CD8-positive, alpha-beta memory T cell (primary cell): ENCODE measurements at regions not wholly inside any gene's neighbourhood (a gene's known extent, or its start where the extent isn't known, plus 50 kb on each side); places are given as distances from the start of the nearest gene placed in this dataset.

Experiments used
- CTCF ChIA-PET: fragments of 350-600 bp; sonication (Branson Sonifier 250); formaldehyde crosslinking; loops from one replicate; lab custom pipeline; 2021; ENCODE audit warnings: antibody characterized with exemption; lab: Charles Lee
- POLR2A ChIA-PET: fragments of 350-600 bp; sonication (Branson Sonifier 250); formaldehyde crosslinking; loops from one replicate; lab custom pipeline; 2021; ENCODE audit warnings: antibody characterized with exemption; lab: Charles Lee
- DNase-seq, 5 donors: peaks; one replicate each; pipeline versions ENCODE4 v3.0.0 to v3.0.0-alpha.2; 2020 to 2022; ENCODE audit warnings: mixed read lengths in 1 of 5
- H3K27ac ChIP-seq: one replicate; pipeline ENCODE4 v1.7.0; 2013; ENCODE audit warnings: low read depth, mild to moderate bottlenecking, low read length, moderate library complexity
- H3K27me3 ChIP-seq: 2 replicates; pipeline ENCODE4 v1.7.0; 2013; ENCODE audit warnings: low read length, mild to moderate bottlenecking; ENCODE audit not compliant: insufficient read depth, poor library complexity, severe bottlenecking
- H3K36me3 ChIP-seq: 2 replicates; pipeline ENCODE4 v1.7.0; 2013; ENCODE audit warnings: mild to moderate bottlenecking, low read length, moderate library complexity; ENCODE audit not compliant: insufficient read depth
- H3K4me1 ChIP-seq: 2 replicates; pipeline ENCODE4 v1.7.0; 2013; ENCODE audit warnings: mild to moderate bottlenecking, low read length, moderate library complexity; ENCODE audit not compliant: insufficient read depth
- H3K4me3 ChIP-seq: 2 replicates; pipeline ENCODE4 v1.7.0; 2013; ENCODE audit warnings: mild to moderate bottlenecking, low read length
- H3K9me3 ChIP-seq: 2 replicates; pipeline ENCODE4 v1.7.0; 2013; ENCODE audit warnings: mild to moderate bottlenecking, low read length
- H3K27ac Mint-ChIP-seq, 8 donors: one replicate each; pipeline ENCODE4 v1.8.0; 2020 to 2021; ENCODE audit warnings: mixed read lengths in 8 of 8, mild to moderate bottlenecking in 6 of 8, inconsistent platforms in 3 of 8, moderate library complexity in 3 of 8
- H3K27me3 Mint-ChIP-seq, 2 donors: one replicate each; pipeline ENCODE4 v1.8.0; 2020 to 2021; ENCODE audit warnings: mixed read lengths in 2 of 2, mild to moderate bottlenecking in 1 of 2, moderate library complexity in 1 of 2
- H3K36me3 Mint-ChIP-seq, 3 donors: one replicate each; pipeline ENCODE4 v1.8.0; 2020 to 2021; ENCODE audit warnings: mixed read lengths in 3 of 3, inconsistent platforms in 1 of 3, mild to moderate bottlenecking in 1 of 3
- H3K4me1 Mint-ChIP-seq, 3 donors: one replicate each; pipeline ENCODE4 v1.8.0; 2020 to 2021; ENCODE audit warnings: mixed read lengths in 3 of 3, inconsistent platforms in 1 of 3, mild to moderate bottlenecking in 1 of 3
- H3K4me3 Mint-ChIP-seq, 7 donors: one replicate each; pipeline ENCODE4 v1.8.0; 2020 to 2021; ENCODE audit warnings: mixed read lengths in 7 of 7, mild to moderate bottlenecking in 6 of 7, moderate library complexity in 4 of 7, inconsistent platforms in 2 of 7
- H3K9me3 Mint-ChIP-seq, 5 donors: one replicate each; pipeline ENCODE4 v1.8.0; 2020 to 2022; ENCODE audit warnings: mixed read lengths in 5 of 5, mild to moderate bottlenecking in 3 of 5, moderate library complexity in 2 of 5, inconsistent platforms in 1 of 5

GRCh38 chr21:23401278-23401677 lies 2206.0 kb downstream of the MRPL39 start:
- H3K36me3 Mint-ChIP-seq: no peaks in the 10 kb centered on the region
- H3K27me3 Mint-ChIP-seq: no peaks in the 10 kb centered on the region
- ChIA-PET POLR2A (no interaction called here), CTCF (no interaction called here)
- Histone ChIP-seq H3K4me1 (no peaks in the 10 kb centered on the region), H3K27me3 (no peaks in the 10 kb centered on the region), H3K4me3 (no peak overlapping the region), H3K27ac (no peak overlapping the region), H3K9me3 (no peaks in the 10 kb centered on the region), H3K36me3 (no peaks in the 10 kb centered on the region)
- H3K4me3 Mint-ChIP-seq: no peak overlapping the region
- no peak overlapping the region for H3K27ac Mint-ChIP-seq
- peaks cover 0 to 10% (median 5%) of the 10 kb centered on the region in 5 donors for H3K9me3 Mint-ChIP-seq
- no peaks in the 10 kb centered on the region for H3K4me1 Mint-ChIP-seq
- DNase-seq: no peak

GRCh38 chr21:23398726-23399125 lies 2208.6 kb downstream of the MRPL39 start:
- POLR2A ChIA-PET: no interaction called here
- no peak for DNase-seq

DNA sequence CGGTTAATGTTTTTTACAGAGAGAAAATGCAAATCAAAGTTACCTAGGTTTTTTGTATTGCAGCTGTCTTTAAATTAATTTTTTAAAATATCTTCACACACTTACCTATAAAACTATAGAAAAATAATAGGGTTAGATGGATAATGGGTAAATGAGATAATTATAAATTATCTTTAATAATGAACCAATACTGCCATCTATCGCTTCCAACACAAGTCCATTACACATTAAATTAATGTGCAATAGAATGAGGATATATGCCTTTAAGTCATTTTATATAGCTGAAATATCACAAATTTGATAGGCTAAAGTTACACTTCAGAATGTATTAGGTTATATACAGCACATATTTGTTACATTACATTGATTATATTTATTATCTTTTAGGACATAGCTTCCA lies 2212.8 kb downstream of the MRPL39 start:
- H3K4me1 ChIP-seq: no peaks in the 10 kb centered on the region
- peaks cover 2 to 13% (median 3%) of the 10 kb centered on the region in 5 donors for H3K9me3 Mint-ChIP-seq
- no peak overlapping the region for H3K4me3 ChIP-seq
- H3K27me3 ChIP-seq: no peaks in the 10 kb centered on the region
- H3K9me3 ChIP-seq: no peaks in the 10 kb centered on the region
- POLR2A ChIA-PET: no interaction called here
- no peak overlapping the region for H3K27ac ChIP-seq
- CTCF ChIA-PET: no interaction called here
- no peaks in the 10 kb centered on the region for H3K36me3 Mint-ChIP-seq
- no peak overlapping the region for H3K4me3 Mint-ChIP-seq
- H3K36me3 ChIP-seq: no peaks in the 10 kb centered on the region
- no peaks in the 10 kb centered on the region for H3K4me1 Mint-ChIP-seq
- DNase-seq: no peak
- H3K27me3 Mint-ChIP-seq: no peaks in the 10 kb centered on the region
- no peak overlapping the region for H3K27ac Mint-ChIP-seq

More at GRCh38 chr21:23398726-23399125, 2208.6 kb downstream of the MRPL39 start:
- no peak overlapping the region for H3K4me3 ChIP-seq
- no peak overlapping the region for H3K27ac Mint-ChIP-seq
- CTCF ChIA-PET: no interaction called here
- no peaks in the 10 kb centered on the region for H3K27me3 ChIP-seq
- H3K27ac ChIP-seq: no peak overlapping the region
- no peaks in the 10 kb centered on the region for H3K27me3 Mint-ChIP-seq
- no peaks in the 10 kb centered on the region for H3K36me3 ChIP-seq
- H3K36me3 Mint-ChIP-seq: no peaks in the 10 kb centered on the region
- no peaks in the 10 kb centered on the region for H3K4me1 Mint-ChIP-seq
- H3K4me3 Mint-ChIP-seq: no peak overlapping the region
- no peaks in the 10 kb centered on the region for H3K9me3 ChIP-seq
- no peaks in the 10 kb centered on the region for H3K4me1 ChIP-seq
- peaks cover 0 to 9% (median 5%) of the 10 kb centered on the region in 5 donors for H3K9me3 Mint-ChIP-seq

DNA sequence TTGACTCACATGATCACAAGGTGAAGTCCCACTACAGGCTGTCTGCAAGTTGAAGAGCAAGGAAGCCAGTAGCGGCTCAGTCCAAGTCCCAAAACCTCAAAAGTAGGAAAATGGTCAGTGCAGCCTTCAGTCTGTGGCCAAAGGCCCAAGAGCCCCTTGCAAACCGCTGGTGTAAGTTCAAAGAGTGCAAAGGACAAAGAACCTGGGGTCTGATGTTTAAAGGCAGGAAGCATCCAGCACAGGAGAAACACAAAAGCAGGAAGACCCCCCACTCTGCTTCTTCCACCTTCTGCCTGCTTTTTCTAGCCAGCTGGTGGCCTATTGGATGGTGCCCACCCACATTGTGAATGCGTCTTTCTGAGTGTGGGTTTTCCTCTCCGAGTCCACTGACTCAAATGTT lies 2222.6 kb downstream of the MRPL39 start:
- Histone ChIP-seq H3K4me3 (no peak overlapping the region), H3K36me3 (no peaks in the 10 kb centered on the region), H3K27ac (no peak overlapping the region), H3K27me3 (no peaks in the 10 kb centered on the region), H3K9me3 (no peaks in the 10 kb centered on the region), H3K4me1 (no peaks in the 10 kb centered on the region)
- ChIA-PET POLR2A (no interaction called here), CTCF (no interaction called here)
- Mint-ChIP-seq H3K27ac (no peak overlapping the region), H3K4me3 (no peak overlapping the region), H3K4me1 (no peaks in the 10 kb centered on the region), H3K27me3 (no peaks in the 10 kb centered on the region), H3K36me3 (no peaks in the 10 kb centered on the region), H3K9me3 (peaks cover 2 to 9% (median 4%) of the 10 kb centered on the region in 5 donors)
- DNase-seq: no peak

DNA sequence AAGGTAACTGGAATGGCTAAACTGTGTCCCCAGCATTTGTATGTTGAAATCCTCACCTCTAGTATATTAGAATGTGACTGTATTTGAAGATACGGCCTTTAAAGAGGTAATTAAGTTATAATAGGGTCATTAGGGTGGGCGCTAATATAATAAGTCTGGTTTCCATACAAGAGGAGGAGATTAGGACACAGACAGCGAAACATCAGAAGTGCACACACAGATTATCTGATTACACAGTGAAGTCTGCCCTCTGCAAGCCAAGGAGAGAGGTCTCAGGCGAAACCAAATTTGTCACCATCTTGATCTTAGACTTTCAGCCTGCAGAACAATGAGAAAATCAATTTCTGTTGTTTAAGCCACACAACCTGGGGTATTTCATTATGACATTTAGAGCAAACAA lies 2233.1 kb downstream of the MRPL39 start:
- ChIA-PET POLR2A (no interaction called here), CTCF (no interaction called here)
- Histone ChIP-seq H3K4me3 (no peak overlapping the region), H3K4me1 (no peaks in the 10 kb centered on the region), H3K27me3 (no peaks in the 10 kb centered on the region), H3K36me3 (no peaks in the 10 kb centered on the region), H3K9me3 (no peaks in the 10 kb centered on the region), H3K27ac (no peak overlapping the region)
- peaks cover 0 to 8% (median 6%) of the 10 kb centered on the region in 5 donors for H3K9me3 Mint-ChIP-seq
- H3K4me1 Mint-ChIP-seq: no peaks in the 10 kb centered on the region
- DNase-seq: no peak
- no peak overlapping the region for H3K4me3 Mint-ChIP-seq
- H3K27ac Mint-ChIP-seq: no peak overlapping the region
- H3K36me3 Mint-ChIP-seq: no peaks in the 10 kb centered on the region
- no peaks in the 10 kb centered on the region for H3K27me3 Mint-ChIP-seq

DNA sequence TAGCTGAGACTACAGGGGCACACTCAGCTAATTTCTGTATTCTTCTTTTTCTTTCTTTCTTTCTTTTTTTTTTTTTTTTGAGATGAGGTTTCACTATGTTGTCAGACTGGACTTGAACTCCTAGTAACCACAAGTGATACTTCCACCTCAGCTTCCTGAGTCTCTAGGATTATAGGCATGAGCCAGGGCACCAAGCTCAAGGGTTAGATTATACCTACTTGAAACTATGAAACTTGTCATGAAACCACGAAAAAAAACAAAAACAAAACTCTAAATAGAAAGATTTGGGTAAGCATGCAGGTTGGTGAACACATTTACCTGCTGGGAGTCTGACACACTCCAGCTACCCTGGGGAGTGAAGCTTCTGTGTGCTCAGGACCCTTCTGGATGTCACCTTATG lies 2250.4 kb downstream of the MRPL39 start:
- H3K27me3 ChIP-seq: no peaks in the 10 kb centered on the region
- H3K36me3 ChIP-seq: no peaks in the 10 kb centered on the region
- Mint-ChIP-seq H3K4me3 (no peak overlapping the region), H3K36me3 (no peaks in the 10 kb centered on the region), H3K4me1 (no peaks in the 10 kb centered on the region), H3K27ac (no peak overlapping the region), H3K9me3 (peaks cover 0 to 16% (median 6%) of the 10 kb centered on the region in 5 donors), H3K27me3 (no peaks in the 10 kb centered on the region)
- H3K4me3 ChIP-seq: no peak overlapping the region
- H3K4me1 ChIP-seq: no peaks in the 10 kb centered on the region
- H3K27ac ChIP-seq: no peak overlapping the region
- no peak for DNase-seq
- H3K9me3 ChIP-seq: no peaks in the 10 kb centered on the region
- CTCF ChIA-PET: no interaction called here
- POLR2A ChIA-PET: no interaction called here

- DNase-seq: no peak
- no peak overlapping the region for H3K4me3 Mint-ChIP-seq
- Histone ChIP-seq H3K27me3 (no peaks in the 10 kb centered on the region), H3K27ac (no peak overlapping the region), H3K36me3 (no peaks in the 10 kb centered on the region), H3K9me3 (no peaks in the 10 kb centered on the region), H3K4me1 (no peaks in the 10 kb centered on the region), H3K4me3 (no peak overlapping the region)
- no peaks in the 10 kb centered on the region for H3K36me3 Mint-ChIP-seq
- ChIA-PET POLR2A (no interaction called here), CTCF (no interaction called here)
- no peaks in the 10 kb centered on the region for H3K4me1 Mint-ChIP-seq
- peaks cover 0 to 15% (median 7%) of the 10 kb centered on the region in 5 donors for H3K9me3 Mint-ChIP-seq
- no peak overlapping the region for H3K27ac Mint-ChIP-seq
- no peaks in the 10 kb centered on the region for H3K27me3 Mint-ChIP-seq
Measured at GRCh38 chr21:23316190-23316589, 2291.1 kb downstream of the MRPL39 start.

DNA sequence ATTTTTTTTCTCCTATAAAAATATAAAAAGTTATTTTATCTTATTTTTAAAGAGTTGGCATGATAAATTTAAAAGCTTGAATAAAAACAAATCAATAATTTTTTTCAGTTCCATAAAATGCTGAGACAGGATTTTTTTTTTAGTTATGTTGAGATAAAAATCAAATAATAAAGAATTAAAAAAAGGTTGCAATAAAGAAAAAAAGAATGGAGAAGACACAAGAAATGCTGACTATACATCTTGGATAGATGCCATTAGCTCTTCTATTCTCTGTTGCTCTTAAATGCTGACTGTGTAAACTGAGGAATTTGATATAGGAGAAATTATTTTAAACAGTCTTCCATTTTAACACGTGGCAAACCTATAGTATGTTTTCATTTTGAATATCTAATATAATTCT lies 2298.5 kb downstream of the MRPL39 start:
- no peaks in the 10 kb centered on the region for H3K4me1 Mint-ChIP-seq
- no peak for DNase-seq
- H3K27ac ChIP-seq: no peak overlapping the region
- no peak overlapping the region for H3K27ac Mint-ChIP-seq
- no peaks in the 10 kb centered on the region for H3K4me1 ChIP-seq
- H3K36me3 Mint-ChIP-seq: no peaks in the 10 kb centered on the region
- no peak overlapping the region for H3K4me3 ChIP-seq
- no peaks in the 10 kb centered on the region for H3K36me3 ChIP-seq
- no peak overlapping the region for H3K4me3 Mint-ChIP-seq
- CTCF ChIA-PET: no interaction called here
- POLR2A ChIA-PET: no interaction called here
- H3K9me3 Mint-ChIP-seq: peaks cover 0 to 17% (median 2%) of the 10 kb centered on the region in 5 donors
- H3K27me3 Mint-ChIP-seq: no peaks in the 10 kb centered on the region
- H3K9me3 ChIP-seq: no peaks in the 10 kb centered on the region
- H3K27me3 ChIP-seq: no peaks in the 10 kb centered on the region

DNA sequence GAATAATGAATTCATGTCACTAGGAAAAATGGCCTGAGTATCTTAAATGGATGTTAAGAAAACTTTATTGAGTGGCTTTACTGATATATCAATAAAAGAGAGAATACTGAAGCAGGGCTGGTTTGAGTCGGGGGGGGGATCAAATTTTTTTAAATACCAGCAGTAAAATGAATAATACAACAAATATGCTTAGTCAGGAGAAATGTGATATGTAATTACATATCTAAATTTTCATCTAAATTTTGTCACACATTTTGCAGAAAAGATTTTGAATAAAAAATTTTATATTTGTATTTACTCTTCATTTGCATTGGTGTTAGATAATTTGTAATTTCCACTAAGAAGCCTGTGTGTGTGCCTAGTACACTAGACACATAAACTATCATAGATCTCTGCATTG lies 2300.2 kb downstream of the MRPL39 start:
- ChIA-PET CTCF (no interaction called here), POLR2A (no interaction called here)
- Mint-ChIP-seq H3K36me3 (no peaks in the 10 kb centered on the region), H3K27me3 (no peaks in the 10 kb centered on the region), H3K4me1 (no peaks in the 10 kb centered on the region), H3K4me3 (no peak overlapping the region), H3K27ac (no peak overlapping the region), H3K9me3 (peaks cover 3 to 17% (median 6%) of the 10 kb centered on the region in 5 donors)
- H3K27ac ChIP-seq: no peak overlapping the region
- H3K36me3 ChIP-seq: no peaks in the 10 kb centered on the region
- H3K9me3 ChIP-seq: no peaks in the 10 kb centered on the region
- H3K4me3 ChIP-seq: no peak overlapping the region
- no peaks in the 10 kb centered on the region for H3K4me1 ChIP-seq
- no peaks in the 10 kb centered on the region for H3K27me3 ChIP-seq
- no peak for DNase-seq
